ENCODE measurements at regions not wholly inside any gene's neighbourhood (a gene's known extent, or its start where the extent isn't known, plus 50 kb on each side); places are given as distances from the start of the nearest gene placed in this dataset.

DNA sequence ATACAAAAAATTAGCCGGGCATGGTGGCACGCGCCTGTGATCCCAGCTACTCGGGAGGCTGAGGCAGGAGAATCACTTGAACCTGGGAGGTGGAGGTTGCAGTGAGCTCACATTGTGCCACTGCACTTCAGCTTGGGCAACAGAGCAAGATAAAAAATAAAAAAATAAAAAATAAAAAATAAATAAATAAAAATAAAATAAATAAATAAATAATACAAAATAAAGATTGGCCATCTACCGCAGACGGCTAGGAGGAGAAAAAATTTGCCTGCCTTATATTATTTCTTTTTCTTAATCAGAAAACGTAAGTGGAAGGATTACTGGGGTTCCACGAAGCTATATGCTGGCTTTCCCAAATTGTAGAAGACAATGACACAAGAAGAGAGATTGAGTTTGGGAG is 229.7 kb downstream of the EPHA4 start:
- Histone ChIP-seq H2BK120ac (ENCODE audit: low read depth, low read length) (no peak overlapping the region), H2AFZ (ENCODE audit: low read depth, low read length) (no peak overlapping the region), H3K4me1 (ENCODE audit: control insufficient read depth, insufficient read depth, low read depth, low read length) (peaks cover 2% of the 10 kb centered on the region), H4K91ac (ENCODE audit: low read length) (no peak overlapping the region), H3K79me1 (replicated peaks; ENCODE audit: low read length, poor library complexity, severe bottlenecking) (no peaks in the 10 kb centered on the region), H3K4ac (ENCODE audit: low read depth in 1 of 2, low read length in 2 of 2) (no peak overlapping the region), H3K9me3 (ENCODE audit: control insufficient read depth, low read length) (no peaks in the 10 kb centered on the region), H3K27ac (ENCODE audit: low read length, poor library complexity, severe bottlenecking) (no peak overlapping the region), H3K36me3 (ENCODE audit: control insufficient read depth in 1 of 2, insufficient read depth in 2 of 2, low read depth in 1 of 2, low read length in 2 of 2) (no peaks in the 10 kb centered on the region), H4K8ac (ENCODE audit: low read length) (no peak overlapping the region), H2BK15ac (ENCODE audit: low read depth, poor library complexity, severe bottlenecking) (no peak overlapping the region), H3K14ac (ENCODE audit: low read length in 2 of 2) (no peak overlapping the region), H3K4me2 (ENCODE audit: low read length, poor library complexity, severe bottlenecking) (no peak overlapping the region), H3K23ac (ENCODE audit: low read length in 2 of 2) (no peak overlapping the region), H2BK12ac (ENCODE audit: low read length in 2 of 2) (no peak overlapping the region), H3K4me3 (ENCODE audit: insufficient read depth in 1 of 2, low read depth in 1 of 2, low read length in 2 of 2) (no peak overlapping the region), H2BK5ac (ENCODE audit: low read depth, low read length, poor library complexity, severe bottlenecking) (no peak overlapping the region), H3K18ac (ENCODE audit: low read depth in 1 of 2, low read length in 2 of 2) (no peak overlapping the region), H3K9ac (ENCODE audit: low read length) (no peak overlapping the region), H2AK5ac (ENCODE audit: low read length, severe bottlenecking) (no peak overlapping the region), H3K27me3 (ENCODE audit: control insufficient read depth in 1 of 2, insufficient read depth in 1 of 2, low read length in 2 of 2) (no peaks in the 10 kb centered on the region)
- WGBS = 100% methylated on average over 6 of the region's 8 CpGs
- DNase-seq = no peak

DNA sequence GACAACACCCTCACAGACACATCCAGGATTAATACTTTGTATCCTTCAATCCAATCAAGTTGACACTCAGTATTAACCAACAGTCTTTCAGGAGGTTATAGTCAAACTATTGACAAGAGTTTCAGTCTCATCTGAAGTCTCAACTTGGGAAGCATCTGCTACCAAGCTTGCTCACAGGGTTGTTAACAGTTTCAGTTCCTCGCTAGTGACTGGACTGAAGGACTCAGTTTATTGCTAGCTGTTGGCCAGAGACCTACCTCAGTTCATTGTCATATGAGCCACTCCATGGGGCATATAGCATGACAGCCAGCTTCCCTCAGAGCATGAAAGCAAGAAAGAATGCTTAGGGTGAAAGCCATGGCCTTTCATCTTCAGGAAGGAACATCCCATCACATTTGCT is 228.6 kb downstream of the EPHA4 start:
- no peak overlapping the region for H3K14ac ChIP-seq (ENCODE audit: low read length in 2 of 2)
- no peak overlapping the region for H4K91ac ChIP-seq (ENCODE audit: low read length)
- no peak overlapping the region for H4K8ac ChIP-seq (ENCODE audit: low read length)
- no peaks in the 10 kb centered on the region for H3K4me1 ChIP-seq (ENCODE audit: control insufficient read depth, insufficient read depth, low read depth, low read length)
- H3K79me1 ChIP-seq (replicated peaks; ENCODE audit: low read length, poor library complexity, severe bottlenecking) = no peaks in the 10 kb centered on the region
- H3K27me3 ChIP-seq (ENCODE audit: control insufficient read depth in 1 of 2, insufficient read depth in 1 of 2, low read length in 2 of 2) = no peaks in the 10 kb centered on the region
- no peak overlapping the region for H2BK120ac ChIP-seq (ENCODE audit: low read depth, low read length)
- no peak for DNase-seq
- no peak overlapping the region for H3K23ac ChIP-seq (ENCODE audit: low read length in 2 of 2)
- H3K9me3 ChIP-seq (ENCODE audit: control insufficient read depth, low read length) = no peaks in the 10 kb centered on the region
- no peak overlapping the region for H3K18ac ChIP-seq (ENCODE audit: low read depth in 1 of 2, low read length in 2 of 2)
- H3K4me2 ChIP-seq (ENCODE audit: low read length, poor library complexity, severe bottlenecking) = no peak overlapping the region
- H3K27ac ChIP-seq (ENCODE audit: low read length, poor library complexity, severe bottlenecking) = no peak overlapping the region
- no peak overlapping the region for H2BK5ac ChIP-seq (ENCODE audit: low read depth, low read length, poor library complexity, severe bottlenecking)
- no peak overlapping the region for H3K4ac ChIP-seq (ENCODE audit: low read depth in 1 of 2, low read length in 2 of 2)
- H2BK15ac ChIP-seq (ENCODE audit: low read depth, poor library complexity, severe bottlenecking) = no peak overlapping the region
- no peak overlapping the region for H2BK12ac ChIP-seq (ENCODE audit: low read length in 2 of 2)
- no peak overlapping the region for H2AFZ ChIP-seq (ENCODE audit: low read depth, low read length)
- WGBS = 95% methylated on average over 1 of the region's 1 CpG
- H3K4me3 ChIP-seq (ENCODE audit: insufficient read depth in 1 of 2, low read depth in 1 of 2, low read length in 2 of 2) = no peak overlapping the region
- H2AK5ac ChIP-seq (ENCODE audit: low read length, severe bottlenecking) = no peak overlapping the region
- no peaks in the 10 kb centered on the region for H3K36me3 ChIP-seq (ENCODE audit: control insufficient read depth in 1 of 2, insufficient read depth in 2 of 2, low read depth in 1 of 2, low read length in 2 of 2)
- no peak overlapping the region for H3K9ac ChIP-seq (ENCODE audit: low read length)

DNA sequence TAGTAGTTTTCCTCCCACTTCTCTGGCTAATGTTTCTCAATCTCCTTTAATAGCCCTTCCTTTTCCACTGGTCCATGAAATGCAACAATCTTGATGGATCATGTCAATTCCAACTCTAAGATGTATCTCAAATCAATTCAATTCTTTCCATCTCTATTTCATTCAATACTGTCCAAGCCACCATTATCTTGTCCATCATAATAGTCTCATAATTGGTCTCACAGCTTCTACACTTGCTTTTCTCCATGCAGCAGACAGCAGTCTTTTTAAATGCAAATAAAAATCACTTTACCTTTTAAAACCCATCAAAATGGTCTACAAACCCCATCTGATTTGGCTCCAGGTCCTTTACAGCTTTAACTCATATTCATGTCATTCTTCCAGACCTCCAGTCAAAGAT is 226.6 kb downstream of the EPHA4 start:
- Histone ChIP-seq H3K4me3 (ENCODE audit: insufficient read depth in 1 of 2, low read depth in 1 of 2, low read length in 2 of 2) (no peak overlapping the region), H4K91ac (ENCODE audit: low read length) (no peak overlapping the region), H2BK15ac (ENCODE audit: low read depth, poor library complexity, severe bottlenecking) (no peak overlapping the region), H3K4ac (ENCODE audit: low read depth in 1 of 2, low read length in 2 of 2) (no peak overlapping the region), H3K9me3 (ENCODE audit: control insufficient read depth, low read length) (no peaks in the 10 kb centered on the region), H3K9ac (ENCODE audit: low read length) (no peak overlapping the region), H2BK12ac (ENCODE audit: low read length in 2 of 2) (no peak overlapping the region), H4K8ac (ENCODE audit: low read length) (no peak overlapping the region), H3K79me1 (replicated peaks; ENCODE audit: low read length, poor library complexity, severe bottlenecking) (no peaks in the 10 kb centered on the region), H3K36me3 (ENCODE audit: control insufficient read depth in 1 of 2, insufficient read depth in 2 of 2, low read depth in 1 of 2, low read length in 2 of 2) (no peaks in the 10 kb centered on the region), H3K27me3 (ENCODE audit: control insufficient read depth in 1 of 2, insufficient read depth in 1 of 2, low read length in 2 of 2) (no peaks in the 10 kb centered on the region), H2AK5ac (ENCODE audit: low read length, severe bottlenecking) (no peak overlapping the region), H2AFZ (ENCODE audit: low read depth, low read length) (no peak overlapping the region), H3K23ac (ENCODE audit: low read length in 2 of 2) (no peak overlapping the region), H3K18ac (ENCODE audit: low read depth in 1 of 2, low read length in 2 of 2) (no peak overlapping the region), H2BK120ac (ENCODE audit: low read depth, low read length) (no peak overlapping the region), H3K27ac (ENCODE audit: low read length, poor library complexity, severe bottlenecking) (no peak overlapping the region), H3K14ac (ENCODE audit: low read length in 2 of 2) (no peak overlapping the region), H3K4me2 (ENCODE audit: low read length, poor library complexity, severe bottlenecking) (no peak overlapping the region), H3K4me1 (ENCODE audit: control insufficient read depth, insufficient read depth, low read depth, low read length) (no peaks in the 10 kb centered on the region), H2BK5ac (ENCODE audit: low read depth, low read length, poor library complexity, severe bottlenecking) (no peak overlapping the region)
- DNase-seq = no peak

DNA sequence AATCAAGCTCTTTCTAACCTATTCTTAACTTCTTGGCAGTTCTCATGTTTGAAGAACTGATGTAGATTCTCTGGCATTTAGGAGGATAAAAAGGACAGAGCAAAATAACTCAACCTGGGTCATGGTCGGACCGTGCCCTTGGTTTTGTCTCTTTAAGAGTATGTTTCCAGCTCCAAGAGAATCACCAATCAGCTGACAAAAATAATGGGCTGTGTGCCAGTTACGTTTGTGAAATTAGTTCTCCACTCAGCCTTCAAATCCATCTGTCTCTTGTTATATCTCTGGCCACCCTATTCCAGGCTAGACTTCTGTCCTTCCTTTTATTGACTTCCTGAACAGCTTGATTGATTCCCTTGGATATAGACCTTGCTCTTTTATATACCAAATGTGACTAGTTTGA is 225.7 kb downstream of the EPHA4 start:
- 78% methylated on average over 3 of the region's 3 CpGs for WGBS
- Histone ChIP-seq H3K4me3 (ENCODE audit: insufficient read depth in 1 of 2, low read depth in 1 of 2, low read length in 2 of 2) (no peak overlapping the region), H4K8ac (ENCODE audit: low read length) (no peak overlapping the region)

More for the DNA sequence above, 225.7 kb downstream of the EPHA4 start:
- H2AK5ac ChIP-seq (ENCODE audit: low read length, severe bottlenecking) = no peak overlapping the region
- H3K18ac ChIP-seq (ENCODE audit: low read depth in 1 of 2, low read length in 2 of 2) = no peak overlapping the region
- no peak overlapping the region for H3K23ac ChIP-seq (ENCODE audit: low read length in 2 of 2)
- H3K36me3 ChIP-seq (ENCODE audit: control insufficient read depth in 1 of 2, insufficient read depth in 2 of 2, low read depth in 1 of 2, low read length in 2 of 2) = no peaks in the 10 kb centered on the region
- no peak overlapping the region for H2BK120ac ChIP-seq (ENCODE audit: low read depth, low read length)
- no peak overlapping the region for H2BK5ac ChIP-seq (ENCODE audit: low read depth, low read length, poor library complexity, severe bottlenecking)
- no peaks in the 10 kb centered on the region for H3K9me3 ChIP-seq (ENCODE audit: control insufficient read depth, low read length)
- H3K27me3 ChIP-seq (ENCODE audit: control insufficient read depth in 1 of 2, insufficient read depth in 1 of 2, low read length in 2 of 2) = no peaks in the 10 kb centered on the region
- H2BK12ac ChIP-seq (ENCODE audit: low read length in 2 of 2) = no peak overlapping the region
- H4K91ac ChIP-seq (ENCODE audit: low read length) = no peak overlapping the region
- no peak overlapping the region for H3K4ac ChIP-seq (ENCODE audit: low read depth in 1 of 2, low read length in 2 of 2)
- H3K9ac ChIP-seq (ENCODE audit: low read length) = no peak overlapping the region
- no peak overlapping the region for H2AFZ ChIP-seq (ENCODE audit: low read depth, low read length)
- no peak overlapping the region for H3K4me2 ChIP-seq (ENCODE audit: low read length, poor library complexity, severe bottlenecking)
- no peaks in the 10 kb centered on the region for H3K79me1 ChIP-seq (replicated peaks; ENCODE audit: low read length, poor library complexity, severe bottlenecking)
- DNase-seq = no peak
- H3K4me1 ChIP-seq (ENCODE audit: control insufficient read depth, insufficient read depth, low read depth, low read length) = no peaks in the 10 kb centered on the region
- H2BK15ac ChIP-seq (ENCODE audit: low read depth, poor library complexity, severe bottlenecking) = no peak overlapping the region
- no peak overlapping the region for H3K14ac ChIP-seq (ENCODE audit: low read length in 2 of 2)
- H3K27ac ChIP-seq (ENCODE audit: low read length, poor library complexity, severe bottlenecking) = no peak overlapping the region

All from mesenchymal stem cell (in vitro differentiated cells and primary cell).